HG02970 (cell line): ENCODE measurements at regions not wholly inside any gene's neighbourhood (a gene's known extent, or its start where the extent isn't known, plus 50 kb on each side); places are given as distances from the start of the nearest gene placed in this dataset.
"Not testable (repeated sequence)": the region's sequence is repeated elsewhere in the genome, so short reads cannot be mapped to it uniquely, and the experiment has no call there.

ENCODE experiments used
- ATAC-seq: cut with Tn5 transposase; IDR thresholded peaks from one replicate; pipeline ENCODE4 v1.9.1; 2021; ENCODE audit warnings: mild to moderate bottlenecking, moderate library complexity, moderate number of reproducible peaks; ENCODE audit not compliant: unreplicated experiment, low FRiP score

GRCh38 chr5:135186662-135187522 is 152.9 kb upstream of the PITX1 start:
- no peak for ATAC-seq

DNA sequence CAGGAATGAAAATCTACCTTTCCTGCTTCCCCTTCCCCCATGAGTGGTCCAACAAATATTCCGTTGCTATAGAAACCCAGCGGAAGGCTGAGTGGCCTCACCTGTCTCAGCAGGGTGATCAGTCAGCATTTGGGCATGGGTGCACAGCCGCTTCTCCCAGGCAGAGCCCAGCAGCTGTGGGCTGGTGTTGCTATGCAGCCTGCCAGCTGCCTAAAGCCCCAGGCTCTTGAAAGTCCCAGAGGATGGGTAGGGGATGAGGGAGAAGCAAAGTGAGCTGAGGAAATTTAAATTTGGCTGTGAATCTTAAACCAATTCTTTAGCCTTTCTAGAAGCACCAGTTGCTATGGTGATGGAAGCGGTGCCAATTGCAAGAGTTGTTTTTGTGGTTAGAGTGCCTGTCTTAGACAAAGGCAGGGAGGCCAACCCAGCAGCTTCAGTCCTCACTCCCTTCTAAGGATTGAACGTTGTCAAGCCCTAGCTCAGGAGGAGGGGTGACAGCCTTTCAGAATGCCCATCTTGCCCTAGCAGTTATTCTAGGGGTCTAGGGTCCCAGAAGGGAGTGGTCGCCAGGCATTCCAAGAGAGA is 151.5 kb upstream of the PITX1 start:
- no peak for ATAC-seq

DNA sequence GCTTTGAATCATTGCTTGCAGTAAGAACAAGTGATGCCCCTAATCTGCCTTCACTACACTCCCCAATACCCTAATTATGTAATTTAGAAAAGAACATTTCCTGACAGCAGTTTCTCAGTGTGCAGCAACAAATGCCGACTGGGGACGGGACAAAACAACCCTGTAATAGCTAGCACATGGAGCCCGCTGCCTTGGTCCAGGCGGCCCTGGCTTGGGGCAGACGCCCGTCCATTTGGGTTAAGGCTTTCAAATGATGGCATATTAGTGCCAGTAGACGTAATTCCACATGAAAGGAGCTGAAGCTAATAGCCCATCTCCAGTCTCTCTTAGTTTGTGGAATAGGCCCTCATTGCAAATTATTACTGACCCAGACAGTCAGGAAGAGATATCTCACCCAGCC is 150.6 kb upstream of the PITX1 start:
- no peak for ATAC-seq

- no peak for ATAC-seq
Measured at GRCh38 chr5:135183464-135183863, 149.4 kb upstream of the PITX1 start.

DNA sequence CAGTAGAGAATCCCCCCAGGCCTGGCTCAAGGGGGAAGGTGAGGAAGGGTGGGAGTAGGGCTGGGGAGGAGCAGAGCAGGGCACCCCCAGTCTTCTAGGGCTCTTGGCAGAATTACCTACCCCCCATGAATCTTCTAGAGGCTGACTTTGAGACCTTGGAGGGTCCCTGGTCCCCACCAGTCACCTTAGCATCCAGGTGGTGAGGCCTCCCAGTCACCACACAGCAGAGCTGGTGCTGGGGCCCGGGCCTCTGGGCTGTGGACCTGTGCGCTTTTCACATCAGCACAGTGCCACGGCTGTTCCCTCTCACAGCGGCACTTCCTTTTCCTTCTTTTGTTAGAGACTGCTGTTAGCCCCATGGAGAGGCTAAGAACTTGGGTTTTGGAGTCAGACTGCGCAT is 148.6 kb upstream of the PITX1 start:
- ATAC-seq, result no peak

DNA sequence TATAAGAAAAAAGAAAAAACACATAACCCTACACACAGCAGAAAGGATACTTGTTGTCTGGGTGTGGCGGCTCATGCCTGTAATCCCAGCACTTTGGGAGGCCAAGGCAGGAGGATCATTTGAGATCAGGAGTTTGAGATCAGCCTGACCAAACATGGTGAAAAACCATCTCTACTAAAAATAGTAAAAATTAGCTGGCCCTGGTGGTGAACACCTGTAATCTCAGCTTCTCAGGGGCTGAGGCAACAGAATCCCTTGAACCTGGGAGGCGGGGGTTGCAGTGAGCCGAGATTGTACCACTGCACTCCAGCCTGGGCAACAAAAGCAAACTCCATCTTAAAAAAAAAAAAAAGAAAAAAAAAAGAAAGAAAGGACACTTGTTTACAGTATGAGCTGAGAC is 147.6 kb upstream of the PITX1 start:
- no peak for ATAC-seq

DNA sequence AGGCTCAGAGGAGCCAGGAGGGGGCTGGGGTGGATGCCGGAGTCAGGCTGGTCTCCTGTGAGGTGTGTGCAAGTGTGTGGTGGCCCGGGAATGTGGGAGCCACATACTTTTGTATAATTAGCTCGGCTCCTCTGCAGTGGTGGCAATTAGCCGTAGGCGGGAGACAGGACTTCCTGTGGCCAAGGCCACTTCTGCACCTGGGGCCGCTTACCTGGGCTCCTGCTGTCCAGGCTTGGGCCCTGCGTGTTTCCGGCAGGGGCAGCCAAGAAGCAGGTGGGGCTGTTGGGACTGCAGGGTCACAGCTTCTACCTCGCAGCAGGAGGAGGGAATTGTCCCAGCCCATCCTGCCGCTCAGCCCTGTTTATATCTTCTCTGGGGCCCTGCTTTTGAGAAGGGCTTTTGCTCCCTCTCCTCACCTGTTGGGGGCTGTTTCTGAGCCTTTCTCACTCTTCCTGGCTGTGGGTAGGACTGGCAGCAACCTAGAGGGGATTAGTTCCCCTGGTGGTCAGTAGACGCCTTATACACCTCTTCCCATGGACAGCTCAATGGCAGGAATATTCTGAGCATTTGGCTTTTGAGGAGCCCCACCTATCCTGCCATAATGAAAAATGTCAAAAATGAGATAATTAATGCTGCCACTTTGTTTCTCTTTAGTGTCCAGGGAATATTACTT is 145.4 kb upstream of the PITX1 start:
- ATAC-seq, result no peak

DNA sequence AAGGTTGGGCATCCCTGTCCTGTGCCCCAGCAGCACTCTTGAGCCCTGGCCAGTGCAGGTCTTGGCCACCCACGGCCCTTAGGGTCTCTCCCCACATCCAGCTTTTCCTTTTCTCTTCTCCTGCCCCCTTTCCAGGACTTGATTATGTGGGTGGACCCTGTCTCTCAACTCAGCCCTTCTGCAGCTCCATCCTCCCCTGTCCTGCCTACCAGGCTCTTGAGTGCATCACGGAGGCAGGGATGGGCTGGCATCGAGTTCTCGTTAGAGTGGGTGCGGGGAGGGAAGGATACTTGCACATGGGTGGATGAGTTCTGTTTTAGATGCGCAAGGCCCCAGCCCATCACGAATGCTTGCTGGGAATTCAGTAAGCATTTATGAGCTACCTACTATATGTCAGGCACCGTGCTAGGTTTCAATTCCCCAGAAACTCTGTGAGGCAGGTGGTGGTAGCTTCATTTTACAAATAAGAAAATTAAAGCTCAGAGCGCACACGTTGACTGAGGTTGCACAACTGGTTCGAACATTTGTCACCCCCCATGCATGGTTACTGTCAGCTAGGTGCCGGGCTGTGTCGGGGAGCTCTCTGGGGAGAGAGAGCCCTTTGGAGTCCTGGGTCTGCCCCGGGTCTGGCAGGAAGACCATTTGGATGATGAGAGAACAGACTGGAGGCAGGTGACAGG is 144.6 kb upstream of the PITX1 start:
- no peak for ATAC-seq

- no peak for ATAC-seq
Measured at GRCh38 chr5:135177591-135177990, 143.6 kb upstream of the PITX1 start.

DNA sequence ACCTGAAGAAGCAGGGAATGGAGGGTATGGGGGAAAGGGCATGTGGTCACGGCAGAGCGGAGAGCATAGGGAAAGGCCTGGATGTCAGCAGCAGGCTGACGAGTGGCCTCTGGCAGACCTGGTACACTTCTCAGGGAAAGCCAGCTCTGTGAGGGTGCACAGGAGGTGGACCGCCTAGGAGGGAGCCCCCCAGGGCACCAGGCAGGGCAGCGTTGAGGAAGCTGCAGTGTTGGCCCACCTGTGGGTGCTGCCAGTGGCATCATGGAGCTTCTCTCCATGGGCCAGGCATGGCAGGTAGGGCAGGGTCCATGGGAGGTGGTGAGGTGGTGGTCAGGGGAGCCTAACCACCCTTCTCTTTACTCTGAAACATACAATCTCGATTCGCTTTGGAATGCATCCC is 143.0 kb upstream of the PITX1 start:
- no peak for ATAC-seq

- no peak for ATAC-seq
Measured at GRCh38 chr5:135174315-135175096, 140.5 kb upstream of the PITX1 start.

DNA sequence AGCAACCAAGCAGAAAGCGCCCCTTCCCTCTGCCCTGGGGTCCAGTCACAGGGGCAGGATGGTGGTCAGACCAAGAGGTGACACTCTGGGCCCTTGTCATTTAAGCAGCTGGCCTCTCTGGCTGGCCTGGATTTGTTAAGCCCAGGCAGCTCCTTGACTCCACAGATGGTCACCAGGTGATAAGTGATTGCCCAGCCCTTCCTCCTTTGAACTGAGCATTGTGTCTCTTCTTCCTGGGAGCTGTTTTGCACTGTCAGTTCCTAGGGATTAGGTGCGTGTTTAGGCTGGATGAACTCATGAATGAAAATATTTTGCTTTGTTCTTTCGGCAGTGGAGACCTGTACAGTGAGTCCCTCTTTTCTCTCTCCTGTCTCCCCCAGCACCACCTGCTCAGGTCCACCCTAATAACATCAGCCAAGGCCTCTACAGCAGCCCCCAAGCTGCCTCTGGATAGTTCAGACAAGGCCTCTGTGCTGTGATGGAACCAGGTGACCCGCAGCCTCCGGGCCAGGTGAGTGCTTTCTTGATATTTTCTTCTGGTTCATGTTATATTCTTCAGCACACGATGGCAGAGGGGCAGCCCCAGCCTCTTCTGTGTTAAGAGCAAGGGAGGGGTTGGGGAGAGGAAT is 139.7 kb upstream of the PITX1 start:
- ATAC-seq, result no peak

GRCh38 chr5:135172718-135173117 is 138.7 kb upstream of the PITX1 start:
- no peak for ATAC-seq

DNA sequence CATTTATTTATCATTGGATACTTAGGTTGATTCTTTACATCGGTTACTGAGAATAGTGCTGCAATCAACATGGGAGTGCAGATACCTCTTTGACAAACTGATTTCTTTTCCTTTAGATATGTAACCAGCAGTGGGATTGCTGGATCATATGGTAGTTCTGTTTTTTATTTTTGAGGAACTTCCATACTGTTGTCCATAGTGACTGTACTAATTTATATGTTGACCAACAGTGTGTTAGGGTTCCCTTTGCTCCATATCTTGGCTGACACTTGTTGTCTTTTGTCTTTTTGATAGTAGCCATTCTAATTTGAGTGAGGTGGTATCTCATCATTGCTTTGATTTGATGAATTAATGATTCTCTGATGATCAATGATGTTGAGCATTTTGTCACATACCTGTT is 137.3 kb upstream of the PITX1 start:
- ATAC-seq, result no peak

DNA sequence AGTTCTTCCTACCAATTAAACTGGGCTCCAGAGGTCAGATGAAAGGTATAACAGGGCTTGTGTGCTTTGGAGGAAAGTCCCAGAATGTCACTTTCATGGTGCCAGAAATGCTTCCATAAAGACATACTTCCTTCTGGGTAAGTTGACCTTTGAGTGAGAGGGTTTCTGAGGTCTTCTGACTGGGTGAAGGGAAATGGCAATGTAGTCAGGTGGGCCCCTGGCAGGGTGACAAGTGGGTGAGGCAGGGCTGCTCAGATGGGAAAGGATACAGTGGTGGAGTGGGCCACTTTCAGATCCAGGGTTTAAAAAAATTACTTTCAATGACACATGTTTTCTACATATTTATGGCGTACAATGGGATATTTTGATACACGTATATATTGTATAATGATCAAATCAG is 136.5 kb upstream of the PITX1 start:
- no peak for ATAC-seq

DNA sequence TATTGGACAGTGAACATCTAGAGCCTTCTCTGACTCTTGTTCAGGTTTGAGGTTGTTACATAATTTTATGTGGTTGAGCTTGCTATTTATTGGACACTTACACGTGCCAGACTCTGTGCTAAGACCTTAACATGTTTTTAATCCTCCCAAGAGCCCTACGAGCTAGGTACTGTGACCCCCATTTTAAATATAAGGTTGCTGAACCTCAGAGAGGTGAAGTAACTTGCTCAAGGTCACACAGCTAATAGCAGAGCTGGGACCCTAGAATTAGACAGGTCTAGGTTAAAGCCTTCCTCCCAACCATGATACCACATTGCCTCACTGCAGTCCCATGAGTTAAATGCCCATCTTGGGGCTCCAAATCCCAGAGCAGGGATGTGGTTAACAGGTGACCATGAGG is 135.7 kb upstream of the PITX1 start:
- no peak for ATAC-seq

DNA sequence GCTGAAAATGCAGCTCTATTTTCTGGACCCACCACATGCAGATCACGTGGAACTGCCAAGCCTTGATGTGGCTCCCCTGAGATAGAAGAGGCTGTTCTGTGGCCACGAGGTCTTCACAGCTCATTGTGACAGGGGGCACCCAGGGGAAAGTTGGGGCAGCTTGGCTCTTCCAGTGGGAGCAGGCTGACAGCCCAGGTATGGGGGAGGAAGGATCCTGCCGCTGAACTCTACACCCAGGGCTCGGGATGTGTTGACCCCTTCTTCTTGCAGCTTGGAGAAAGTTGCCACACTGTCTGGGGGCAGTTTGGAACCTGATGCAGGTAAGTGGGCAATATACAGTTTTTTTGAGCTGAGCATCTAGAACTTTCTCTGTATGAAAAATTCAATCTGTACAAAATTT is 133.6 kb upstream of the PITX1 start:
- no peak for ATAC-seq

DNA sequence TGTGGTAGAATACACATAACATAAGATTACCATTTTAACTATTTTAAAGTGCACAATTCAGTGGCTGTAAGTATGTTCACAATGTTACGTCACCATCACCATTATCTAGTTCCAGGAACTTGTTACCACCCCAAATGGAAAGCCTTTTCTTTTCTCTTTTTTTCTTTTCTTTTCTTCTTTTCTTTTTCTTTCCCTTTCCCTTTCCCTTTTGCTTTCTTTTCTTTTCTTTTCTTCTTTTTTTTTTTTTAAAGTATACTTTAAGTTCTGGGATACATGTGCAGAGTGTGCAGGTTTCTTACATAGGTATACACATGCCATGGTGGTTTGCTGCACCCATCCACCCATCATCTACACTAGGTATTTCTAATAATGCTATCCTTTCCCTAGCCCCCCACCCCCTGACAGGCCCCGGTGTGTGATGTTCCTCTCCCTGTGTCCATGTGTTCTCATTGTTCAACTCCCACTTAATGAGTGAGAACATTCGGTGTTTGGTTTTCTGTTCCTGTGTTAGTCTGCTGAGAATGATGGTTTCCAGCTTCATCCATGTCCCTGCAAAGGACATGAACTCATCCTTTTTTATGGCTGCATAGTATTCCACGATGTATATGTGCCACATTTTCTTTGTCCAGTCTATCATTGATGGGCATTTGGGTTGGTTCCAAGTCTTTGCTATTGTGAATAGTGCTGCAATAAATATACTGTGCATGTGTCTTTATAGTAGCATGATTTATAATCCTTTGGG is 131.0 kb upstream of the PITX1 start:
- ATAC-seq, result not testable (repeated sequence)

DNA sequence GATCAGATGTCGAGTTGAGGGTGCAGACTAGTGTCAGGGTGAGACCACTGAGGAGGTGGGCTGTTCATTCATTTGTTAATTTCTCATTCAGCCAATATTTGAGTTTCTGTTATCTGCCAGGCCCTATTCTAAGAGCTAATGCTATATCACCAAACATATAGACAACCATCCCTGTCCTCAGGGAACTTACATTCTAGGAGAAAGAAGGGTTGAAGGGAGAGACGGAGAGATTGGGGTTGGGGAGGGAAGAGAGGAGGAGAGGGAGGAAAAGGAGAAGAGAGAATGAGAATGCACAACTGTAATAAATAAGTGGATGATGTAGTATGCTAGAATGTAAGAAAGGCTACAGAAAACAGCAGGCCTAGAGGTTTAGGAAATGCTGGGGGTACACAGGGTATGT is 129.9 kb upstream of the PITX1 start:
- no peak for ATAC-seq
